ENCODE measurements at regions not wholly inside any gene's neighbourhood (a gene's known extent, or its start where the extent isn't known, plus 50 kb on each side); places are given as distances from the start of the nearest gene placed in this dataset.

- no peak for TF ChIP-seq CTCF (conservative IDR thresholded peaks at IDR 0.05)
- Mint-ChIP-seq H3K4me1 (ENCODE audit: unreplicated experiment) (no peaks in the 10 kb centered on the region), H3K4me3 (no peak overlapping the region), H3K27ac (no peak overlapping the region), H3K27me3 (peaks cover 3% of the 10 kb centered on the region), H3K9me3 (no peaks in the 10 kb centered on the region), H3K36me3 (no peaks in the 10 kb centered on the region)
- DNase-seq (ENCODE audit: extremely low spot score, unreplicated experiment): no peak
These were observed 55.1 kb upstream of the SYT9 start for GRCh38 chr11:7196396-7197146.

GRCh38 chr11:7197469-7197868, 54.2 kb upstream of the SYT9 start:
- TF ChIP-seq CTCF (conservative IDR thresholded peaks at IDR 0.05): no peak
- Mint-ChIP-seq H3K27ac (no peak overlapping the region), H3K4me3 (no peak overlapping the region), H3K4me1 (ENCODE audit: unreplicated experiment) (no peaks in the 10 kb centered on the region), H3K27me3 (peaks cover 3% of the 10 kb centered on the region), H3K9me3 (no peaks in the 10 kb centered on the region), H3K36me3 (no peaks in the 10 kb centered on the region)
- DNase-seq (ENCODE audit: extremely low spot score, unreplicated experiment): no peak

Data from type B pancreatic cell (in vitro differentiated cells).